Fibroblast of pulmonary artery (primary cell): ENCODE measurements at regions not wholly inside any gene's neighbourhood (a gene's known extent, or its start where the extent isn't known, plus 50 kb on each side); places are given as distances from the start of the nearest gene placed in this dataset.

Experiments used
- DNase-seq: peaks from one replicate; pipeline ENCODE4 v3.0.0-alpha.2; 2010; ENCODE audit warnings: low read depth
- H3K4me3 ChIP-seq: replicated peaks from 2 replicates; pipeline ENCODE4 v1.5.1; 2011; ENCODE audit warnings: low read depth, mild to moderate bottlenecking, control low read depth, low read length, moderate library complexity
- CTCF ChIP-seq: IDR thresholded peaks from 2 replicates; pipeline ENCODE4 v1.5.1; 2011; ENCODE audit warnings: mild to moderate bottlenecking, control low read depth, low read length, inconsistent platforms; ENCODE audit errors: missing control alignments

DNA sequence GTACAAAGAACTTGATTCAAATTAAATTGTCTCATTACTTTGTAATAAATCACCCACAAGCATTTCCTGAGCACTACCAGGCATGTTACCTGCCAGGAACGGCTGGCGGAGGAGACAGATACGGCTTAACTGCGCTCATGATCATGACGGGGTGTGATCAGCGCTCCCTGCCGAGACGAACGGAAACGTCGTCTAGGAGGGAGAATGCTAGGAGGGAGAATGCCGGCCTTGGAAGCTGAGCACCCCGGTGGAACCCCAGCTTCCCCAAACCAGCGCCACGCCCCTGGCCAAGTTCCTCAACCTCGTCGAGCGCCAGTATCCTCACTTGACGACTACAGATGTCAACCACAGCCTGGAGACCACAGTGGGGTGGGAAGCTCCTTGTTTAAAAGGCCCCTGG is 272.8 kb downstream of the CTTN start:
- DNase-seq, result no peak
- no peak overlapping the region for H3K4me3 ChIP-seq
- no peak for TF ChIP-seq CTCF

DNA sequence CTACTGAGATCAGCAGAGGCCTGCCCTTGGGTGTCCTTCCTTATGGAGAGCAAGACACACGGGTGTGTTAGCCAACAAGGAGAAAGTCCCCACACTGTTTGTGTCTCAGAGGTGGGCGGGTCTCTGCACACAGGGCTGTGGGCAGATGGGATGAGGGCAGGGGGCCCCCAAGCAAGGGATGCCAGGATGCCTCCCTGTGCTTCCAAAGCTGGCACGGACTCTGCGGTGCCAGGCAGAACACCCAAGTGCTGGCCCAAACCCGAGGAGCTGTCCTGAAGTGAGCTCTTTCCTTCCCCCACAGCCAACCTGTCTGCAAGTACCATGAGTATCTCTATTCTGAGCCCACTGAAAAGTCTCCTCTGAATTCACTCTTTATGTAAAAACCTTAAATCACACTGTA is 273.3 kb downstream of the CTTN start:
- no peak overlapping the region for H3K4me3 ChIP-seq
- TF ChIP-seq CTCF, result no peak
- no peak for DNase-seq

DNA sequence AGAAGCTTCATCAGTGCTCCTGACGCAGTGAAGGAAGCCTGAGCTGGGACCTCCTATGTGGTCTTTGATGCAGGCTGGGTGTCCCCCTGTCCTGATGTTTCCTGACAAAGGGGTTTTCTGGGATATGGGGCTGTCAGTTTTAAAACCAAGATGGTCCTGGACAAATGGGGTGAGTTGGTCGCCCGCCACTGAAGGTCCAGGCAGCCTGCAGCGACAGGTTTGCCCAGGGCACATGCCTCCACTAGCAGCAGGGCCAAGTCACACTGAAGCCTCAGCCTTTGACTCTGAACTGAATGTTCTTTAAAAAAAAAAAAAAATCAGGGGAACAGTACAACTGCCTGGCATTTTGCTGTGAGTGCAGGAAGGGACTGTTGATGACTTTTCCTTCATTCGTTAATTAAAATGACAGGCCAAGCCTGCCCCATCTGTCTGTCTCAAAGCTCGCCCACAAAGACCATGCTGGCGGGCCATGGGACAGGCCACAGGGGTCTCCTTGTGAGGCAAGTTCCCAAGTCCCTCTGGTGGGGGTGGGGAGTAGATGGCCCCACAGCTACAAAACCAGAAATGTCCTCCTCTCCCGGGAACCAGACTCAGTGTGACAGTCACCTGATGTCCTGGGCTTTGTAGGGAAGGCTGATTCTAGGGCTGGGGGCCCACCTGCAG is 274.8 kb downstream of the CTTN start:
- H3K4me3 ChIP-seq, result no peak overlapping the region
- TF ChIP-seq CTCF, result no peak
- no peak for DNase-seq

- no peak for DNase-seq
- H3K4me3 ChIP-seq, result no peak overlapping the region
- TF ChIP-seq CTCF, result no peak
Observed at GRCh38 chr11:70674605-70675004, 276.3 kb downstream of the CTTN start.

- no peak overlapping the region for H3K4me3 ChIP-seq
- no peak for DNase-seq
- TF ChIP-seq CTCF, result no peak
Observed at GRCh38 chr11:70675697-70676374, 277.5 kb downstream of the CTTN start.

- H3K4me3 ChIP-seq, result no peak overlapping the region
- no peak for TF ChIP-seq CTCF
- DNase-seq, result no peak
Observed at GRCh38 chr11:70677232-70677916, 279.0 kb downstream of the CTTN start.
